AG08395 (cell line): ENCODE measurements at regions not wholly inside any gene's neighbourhood (a gene's known extent, or its start where the extent isn't known, plus 50 kb on each side); places are given as distances from the start of the nearest gene placed in this dataset.
A peak's percentile ranks its signal among the peaks of the same experiment; 100 is the strongest.

Experiments
- DNase-seq: peaks from one replicate; pipeline ENCODE4 v3.0.0; 2012; ENCODE audit warnings: mixed read lengths, low spot score

- peak; percentile 90 for DNase-seq
These were observed 252.0 kb downstream of the CTTN start for GRCh38 chr11:70650075-70650909.

- no peak for DNase-seq
These were observed 252.7 kb downstream of the CTTN start for GRCh38 chr11:70651031-70651430.

GRCh38 chr11:70654016-70654415 lies 255.7 kb downstream of the CTTN start:
- DNase-seq: no peak

- DNase-seq: no peak
These were observed 257.5 kb downstream of the CTTN start for GRCh38 chr11:70655816-70656215.

- no peak for DNase-seq
These were observed 257.9 kb downstream of the CTTN start for GRCh38 chr11:70656252-70656651.

- no peak for DNase-seq
These were observed 261.9 kb downstream of the CTTN start for GRCh38 chr11:70660059-70660888.

- no peak for DNase-seq
These were observed 262.5 kb downstream of the CTTN start for GRCh38 chr11:70660889-70661197.

GRCh38 chr11:70661761-70662501 lies 263.6 kb downstream of the CTTN start:
- peak; percentile 63 for DNase-seq

- no peak for DNase-seq
These were observed 264.4 kb downstream of the CTTN start for GRCh38 chr11:70662691-70663098.

- no peak for DNase-seq
These were observed 265.5 kb downstream of the CTTN start for GRCh38 chr11:70663815-70664214.

- DNase-seq: no peak
These were observed 268.0 kb downstream of the CTTN start for GRCh38 chr11:70666311-70666710.

GRCh38 chr11:70667767-70668166 lies 269.4 kb downstream of the CTTN start:
- no peak for DNase-seq

GRCh38 chr11:70668204-70669202 lies 270.2 kb downstream of the CTTN start:
- DNase-seq: no peak

GRCh38 chr11:70669281-70669680 lies 271.0 kb downstream of the CTTN start:
- DNase-seq: no peak

- no peak for DNase-seq
These were observed 271.7 kb downstream of the CTTN start for GRCh38 chr11:70669871-70670675.

- no peak for DNase-seq
These were observed 272.3 kb downstream of the CTTN start for GRCh38 chr11:70670676-70671034.

GRCh38 chr11:70671083-70671482 lies 272.8 kb downstream of the CTTN start:
- no peak for DNase-seq

GRCh38 chr11:70671611-70672010 lies 273.3 kb downstream of the CTTN start:
- DNase-seq: no peak

GRCh38 chr11:70672991-70673653 lies 274.8 kb downstream of the CTTN start:
- DNase-seq: no peak

GRCh38 chr11:70674605-70675004 lies 276.3 kb downstream of the CTTN start:
- no peak for DNase-seq
